Cardiac septum (tissue), 1 donor: ENCODE measurements at regions not wholly inside any gene's neighbourhood (a gene's known extent, or its start where the extent isn't known, plus 50 kb on each side); places are given as distances from the start of the nearest gene placed in this dataset.
"Not testable (repeated sequence)": the region's sequence is repeated elsewhere in the genome, so short reads cannot be mapped to it uniquely, and the experiment has no call there.

Experiments used
- DNase-seq: peaks from one replicate; pipeline ENCODE4 v3.0.0-alpha.2; 2020; ENCODE audit warnings: low spot score
- intact Hi-C: fragments of 100-400 bp; cut with DNase I; formaldehyde crosslinking; loops from one replicate; pipeline ENCODE4 v1.14.0; 2022
- donor health status: DM: no; HTN: no; CAD: no.

DNA sequence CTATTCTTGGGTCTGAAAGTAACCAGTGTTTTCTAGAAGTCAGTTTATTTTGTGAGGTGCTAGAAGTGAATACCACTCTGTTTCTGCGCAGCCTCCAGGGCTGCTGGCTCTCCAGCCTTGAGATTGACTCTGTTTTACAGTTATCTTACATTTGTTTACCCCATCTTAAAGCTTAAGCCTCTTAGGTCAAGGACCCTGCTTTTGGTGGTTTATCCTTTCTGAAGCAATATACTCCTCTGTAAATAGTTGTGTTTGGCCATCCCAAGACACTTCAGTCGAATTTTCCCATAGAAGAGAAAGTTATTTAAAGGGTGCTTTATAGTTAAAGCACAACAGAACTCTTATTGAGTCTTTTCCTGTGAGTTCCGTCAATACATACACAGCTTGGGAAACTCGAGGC lies 190.6 kb upstream of the RSPO3 start:
- DNase-seq: no peak
- intact Hi-C loops: no loop called here

DNA sequence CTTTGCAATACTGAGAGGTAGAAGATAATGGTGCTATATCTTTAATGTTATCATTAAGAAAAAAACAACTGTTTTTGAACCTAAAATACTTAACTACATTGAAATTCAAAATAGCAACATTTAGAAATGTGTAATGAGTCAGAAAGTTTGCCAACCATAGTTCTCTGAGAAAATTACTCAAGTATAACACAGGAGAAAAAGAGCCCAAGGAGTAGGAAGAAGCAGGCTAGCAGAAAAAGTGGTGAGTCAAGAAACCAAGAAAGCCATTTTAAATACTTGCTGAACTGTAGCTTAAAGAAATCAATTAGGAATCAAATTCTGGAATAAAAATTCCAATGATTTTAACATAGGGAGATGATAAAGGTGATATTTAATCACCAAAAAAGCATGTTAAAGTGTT lies 181.0 kb upstream of the RSPO3 start:
- intact Hi-C loops: no loop called here
- DNase-seq: no peak

DNA sequence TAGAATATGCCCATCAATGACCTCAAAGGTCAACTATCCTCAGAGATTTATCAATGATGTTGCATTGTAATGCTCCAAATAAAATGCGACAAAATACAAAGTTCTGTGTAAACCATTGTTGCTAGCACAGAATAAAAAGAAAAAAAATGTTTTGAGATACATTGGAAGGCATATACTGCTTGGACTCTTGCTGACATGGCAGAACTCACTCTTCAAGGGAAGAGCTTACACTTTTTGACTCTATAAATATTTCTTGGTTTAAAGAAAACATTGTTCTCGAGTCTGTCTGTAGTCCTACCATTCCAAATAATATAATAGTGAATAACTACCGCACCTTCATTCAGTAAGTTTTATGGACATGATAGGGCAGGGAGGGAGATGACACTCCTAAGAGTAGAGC lies 178.7 kb upstream of the RSPO3 start:
- intact Hi-C loops: no loop called here
- DNase-seq: no peak

DNA sequence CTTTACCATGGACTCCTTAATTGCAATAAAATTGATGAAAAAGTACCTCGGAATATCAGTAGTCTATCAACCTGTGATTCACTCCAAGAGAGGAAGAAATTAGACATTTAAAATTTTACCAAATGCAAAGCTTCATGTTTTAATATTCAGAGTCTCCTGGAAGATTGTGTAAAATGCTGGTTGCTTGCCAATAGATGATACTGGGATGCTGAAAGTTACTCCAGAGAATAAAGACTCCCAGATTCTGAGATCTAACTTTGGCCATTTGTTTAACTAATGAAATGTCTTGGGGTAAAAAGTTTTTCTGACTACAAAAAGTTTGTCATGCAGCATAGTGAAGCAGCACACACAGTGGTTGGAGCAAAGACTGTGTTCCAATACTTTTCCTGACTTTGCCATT lies 176.7 kb upstream of the RSPO3 start:
- intact Hi-C loops: no loop called here
- DNase-seq: no peak

DNA sequence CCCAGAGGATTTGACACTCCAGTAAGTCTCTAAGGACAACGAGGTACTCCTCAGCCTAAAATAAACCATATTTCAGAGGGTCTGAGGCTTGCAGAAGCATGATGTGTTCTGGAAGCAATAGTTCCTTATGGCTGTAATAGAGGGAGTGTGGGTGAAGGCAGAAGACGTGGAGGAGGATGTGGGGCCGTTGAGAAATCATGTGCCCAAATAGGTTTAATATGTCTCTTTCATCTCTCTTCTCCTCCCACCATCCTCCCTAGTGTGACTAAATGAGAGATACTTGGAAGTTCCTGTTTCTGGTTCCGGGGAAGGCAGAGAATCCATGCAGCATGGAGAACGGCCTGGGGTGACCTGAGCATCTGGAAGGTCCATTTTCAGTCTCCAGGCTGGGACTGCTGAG lies 174.0 kb upstream of the RSPO3 start:
- intact Hi-C loops: no loop called here
- DNase-seq: no peak

DNA sequence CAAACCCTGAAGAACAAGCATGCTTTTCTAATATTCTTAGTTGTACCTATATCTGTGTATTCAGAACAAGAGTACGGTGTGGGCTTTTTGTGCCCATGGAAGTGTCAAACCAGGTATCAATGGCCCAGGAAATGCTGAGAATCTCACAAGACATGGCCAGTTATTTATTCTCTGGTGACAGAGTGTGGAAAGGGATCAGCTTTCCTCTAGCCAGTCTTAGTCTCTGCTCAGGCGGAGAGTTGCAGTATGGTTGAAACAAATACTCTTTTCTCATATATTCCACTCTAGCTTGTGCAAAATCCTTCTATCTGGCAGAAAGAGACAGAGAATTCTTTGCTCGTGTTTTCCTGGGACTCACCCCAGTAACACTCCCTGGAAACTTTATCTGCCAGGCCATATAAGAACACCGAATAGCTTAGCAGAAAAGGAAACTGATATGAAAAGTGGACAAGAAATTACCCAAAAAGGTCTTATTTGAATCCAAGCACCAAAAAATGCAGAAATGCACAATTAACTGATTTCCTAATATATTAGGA lies 173.3 kb upstream of the RSPO3 start:
- DNase-seq: no peak
- intact Hi-C loops: no loop called here

DNA sequence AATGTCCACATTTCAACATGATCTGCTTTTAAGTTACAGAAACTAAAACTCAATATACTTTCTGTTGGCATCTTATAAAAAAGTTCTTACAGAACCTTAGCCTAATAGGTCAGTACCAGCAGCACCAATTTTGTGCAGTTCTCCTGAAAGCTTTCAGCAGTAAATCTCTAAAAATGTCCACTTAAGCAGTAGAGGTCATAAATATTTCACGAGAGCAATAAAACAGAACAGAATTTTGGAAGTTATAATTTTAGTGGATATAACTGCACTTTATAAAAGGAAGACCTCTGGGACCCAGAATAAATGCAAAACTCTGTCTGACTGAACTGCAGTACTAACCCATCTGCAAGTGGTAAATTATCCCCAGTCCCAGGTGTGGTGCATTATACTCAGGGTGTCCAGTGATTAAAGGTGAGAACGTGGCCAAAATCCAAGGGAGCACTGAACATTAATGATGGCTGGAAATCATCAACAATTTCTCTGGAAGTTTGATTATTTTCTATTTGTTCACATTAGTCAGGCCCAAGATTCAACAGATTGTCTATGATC lies 172.6 kb upstream of the RSPO3 start:
- intact Hi-C loops: no loop called here
- DNase-seq: no peak

DNA sequence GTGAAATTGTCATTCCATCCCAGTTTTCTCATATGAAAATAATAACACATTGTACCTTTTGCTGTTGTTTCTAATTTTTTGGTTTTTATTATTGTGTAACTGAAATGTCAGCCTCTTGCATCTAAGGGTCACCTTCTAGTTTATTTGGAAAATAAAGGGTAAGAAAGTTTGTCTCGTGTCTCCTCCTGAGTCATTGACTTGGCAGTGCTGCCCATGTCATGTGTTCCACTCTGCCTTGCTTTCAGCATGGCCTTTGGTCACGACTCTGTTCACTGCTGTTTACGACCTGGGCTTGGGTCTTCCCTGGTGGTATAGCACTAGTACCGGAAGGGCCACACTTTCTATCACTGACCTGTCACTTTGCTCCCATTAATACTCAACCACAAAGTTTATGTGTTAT lies 171.4 kb upstream of the RSPO3 start:
- DNase-seq: no peak
- intact Hi-C loops: no loop called here

DNA sequence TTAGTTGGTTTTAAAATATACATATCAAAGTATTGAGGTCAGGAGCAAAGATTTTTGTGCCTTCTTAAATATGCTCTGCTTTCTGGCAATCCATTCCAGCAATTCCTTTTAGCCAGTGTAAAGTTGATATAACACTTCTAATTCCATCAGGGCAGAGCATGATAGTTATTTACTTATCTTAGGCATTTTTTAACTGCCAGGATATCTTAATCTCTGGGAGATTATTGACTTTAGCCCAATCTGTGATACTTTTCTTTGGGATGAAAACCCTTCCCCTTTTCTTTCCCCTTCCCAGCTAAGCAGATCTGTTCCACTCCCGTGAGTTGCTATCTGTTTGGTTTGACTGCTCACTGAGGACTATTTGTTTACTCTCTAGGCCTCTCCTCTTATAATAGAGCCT lies 168.7 kb upstream of the RSPO3 start:
- DNase-seq: no peak
- intact Hi-C loops: no loop called here

DNA sequence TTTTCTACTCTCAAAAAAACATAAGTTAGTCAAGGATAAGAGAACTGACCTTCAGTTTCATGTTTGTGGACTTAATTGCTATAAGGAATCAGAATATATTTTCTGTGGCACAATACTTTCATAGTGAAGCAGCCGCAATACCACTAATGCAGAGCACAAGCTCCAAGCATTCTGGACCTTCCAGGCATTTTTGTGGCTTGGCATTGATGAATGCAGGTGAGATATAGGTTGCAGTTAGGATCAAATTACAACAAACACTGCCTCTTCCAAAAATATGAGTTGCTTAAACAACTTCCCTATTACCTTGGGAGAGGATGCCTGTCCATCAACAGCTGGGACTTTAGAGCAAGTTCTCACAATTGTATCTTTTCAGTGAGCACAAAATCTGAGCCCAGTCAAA lies 162.8 kb upstream of the RSPO3 start:
- intact Hi-C loops: no loop called here
- DNase-seq: no peak

DNA sequence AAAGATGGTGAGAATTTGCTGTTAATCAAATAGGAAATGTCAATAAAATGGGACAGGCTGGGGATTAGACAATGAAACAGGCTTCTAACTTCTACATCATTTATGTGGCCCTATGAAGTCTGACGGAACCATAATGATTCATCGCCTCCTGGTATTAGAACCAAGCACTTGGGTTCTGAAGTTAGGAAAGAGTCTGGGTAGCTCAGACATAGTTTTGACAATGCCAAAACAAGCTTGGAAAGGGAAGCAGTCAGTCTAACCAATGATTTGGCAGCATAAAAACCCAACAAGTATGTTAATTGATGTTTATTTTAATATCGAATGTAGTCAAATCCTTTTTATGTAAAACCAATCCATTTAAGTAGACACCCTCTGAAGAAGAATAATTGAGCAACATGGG lies 160.8 kb upstream of the RSPO3 start:
- DNase-seq: no peak
- intact Hi-C loops: no loop called here

DNA sequence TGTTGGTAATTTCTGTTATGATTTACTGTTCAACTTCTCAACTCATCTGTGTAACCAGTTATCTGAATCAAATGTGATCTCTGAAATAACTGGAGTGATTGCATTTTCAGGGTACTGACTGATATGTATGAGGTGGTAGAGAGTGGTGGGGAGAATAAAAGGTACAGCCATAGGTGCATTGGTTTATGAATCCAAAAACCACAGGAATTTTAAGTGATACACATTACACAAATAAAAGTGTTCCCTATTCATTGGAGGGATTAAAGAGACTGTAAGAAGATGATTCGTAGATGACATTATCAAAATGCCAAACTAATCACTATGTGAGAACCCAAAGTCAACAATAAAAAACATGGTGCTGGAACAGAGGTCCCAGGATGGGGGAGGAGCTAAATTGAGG lies 158.7 kb upstream of the RSPO3 start:
- intact Hi-C loops: no loop called here
- no peak for DNase-seq

DNA sequence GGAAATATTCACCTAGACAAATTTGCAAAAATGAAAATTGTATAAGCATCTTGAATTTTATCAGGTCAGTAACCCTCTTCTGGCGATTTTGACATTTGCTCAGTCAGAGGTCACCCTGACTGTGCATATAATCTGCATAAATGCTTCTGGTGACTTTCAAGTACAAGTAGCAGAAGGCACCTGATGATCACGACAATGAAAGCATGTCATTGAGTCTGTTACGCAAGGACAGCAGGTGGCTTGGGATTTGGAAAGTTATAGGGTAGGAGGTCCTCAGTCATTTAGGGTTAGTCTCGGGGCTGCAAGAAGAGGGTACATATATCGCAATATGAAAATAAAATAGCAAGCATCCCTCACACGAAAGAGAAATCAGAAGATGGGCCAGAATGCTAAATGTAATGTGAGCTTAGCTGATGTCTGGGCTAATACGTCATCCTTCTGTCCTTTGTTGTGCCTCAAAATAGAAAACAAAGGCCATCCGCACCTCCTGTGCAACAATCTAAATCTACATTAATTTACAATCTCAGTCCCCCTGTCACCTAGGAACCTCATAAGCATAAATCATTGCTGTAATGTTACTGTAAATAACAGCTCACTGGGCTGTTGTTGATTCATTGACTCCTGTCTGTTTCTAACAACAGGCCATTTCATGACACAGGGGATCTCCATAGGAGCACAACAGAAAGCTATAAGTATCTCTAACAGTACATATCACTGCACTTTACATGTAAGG lies 155.2 kb upstream of the RSPO3 start:
- no peak for DNase-seq
- intact Hi-C loops: no loop called here

DNA sequence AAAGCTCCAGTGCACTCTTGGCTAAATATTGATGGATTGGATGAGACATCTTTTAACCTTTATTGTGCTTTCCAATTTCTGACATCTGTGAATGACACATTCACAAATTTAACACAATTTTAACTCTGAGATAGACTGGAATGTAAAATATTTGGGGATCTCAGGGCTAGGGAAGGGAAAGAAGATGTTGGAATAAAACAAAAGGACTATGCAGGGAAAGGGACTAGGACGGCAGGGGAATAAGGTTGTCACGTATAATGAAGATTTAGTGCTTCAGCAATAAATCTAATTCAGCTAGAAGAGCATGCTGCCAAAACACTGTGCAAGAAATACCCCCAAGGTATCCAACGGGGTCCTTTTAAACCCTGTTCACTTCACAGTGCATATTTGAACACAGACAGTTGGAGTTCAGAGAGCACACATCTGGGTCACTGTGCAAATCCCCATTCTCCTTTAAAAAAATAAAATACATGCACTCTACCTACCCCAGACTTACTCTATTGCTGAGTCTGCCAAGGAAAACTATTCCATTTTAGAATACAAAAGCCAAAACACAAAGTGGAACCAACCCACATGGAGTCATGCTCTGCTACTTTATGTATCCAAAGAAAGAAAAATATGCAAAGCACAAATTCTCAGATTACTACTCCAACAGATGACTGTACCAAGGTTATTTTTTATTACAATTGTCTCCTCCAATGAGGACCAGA lies 151.0 kb upstream of the RSPO3 start:
- intact Hi-C loops: no loop called here
- DNase-seq: no peak

DNA sequence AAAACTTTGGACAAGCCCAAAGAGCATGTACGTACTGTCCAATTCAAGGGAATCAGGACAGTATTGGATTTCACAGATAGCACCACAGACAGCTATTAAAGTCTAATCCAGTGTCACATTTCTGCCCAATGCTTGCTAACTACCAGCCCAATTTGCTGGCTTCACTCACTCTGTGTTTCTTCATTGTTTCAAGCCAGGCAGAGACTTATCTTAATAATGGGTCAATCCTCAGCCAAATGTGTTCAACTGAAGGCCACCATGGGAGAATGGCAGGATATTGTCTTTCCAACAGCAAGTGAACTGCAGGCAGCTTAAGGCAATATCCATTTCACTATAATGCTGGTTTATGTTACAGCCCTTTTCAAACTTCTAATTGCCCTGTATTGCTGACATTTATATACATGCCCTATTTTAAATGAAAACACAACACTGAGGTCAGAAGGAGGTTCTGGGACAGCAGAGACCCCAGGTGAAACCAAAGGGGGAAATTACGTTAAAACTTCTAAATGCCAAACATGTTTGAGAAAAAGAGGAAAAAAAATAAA lies 142.1 kb upstream of the RSPO3 start:
- DNase-seq: no peak
- intact Hi-C loops: no loop called here

DNA sequence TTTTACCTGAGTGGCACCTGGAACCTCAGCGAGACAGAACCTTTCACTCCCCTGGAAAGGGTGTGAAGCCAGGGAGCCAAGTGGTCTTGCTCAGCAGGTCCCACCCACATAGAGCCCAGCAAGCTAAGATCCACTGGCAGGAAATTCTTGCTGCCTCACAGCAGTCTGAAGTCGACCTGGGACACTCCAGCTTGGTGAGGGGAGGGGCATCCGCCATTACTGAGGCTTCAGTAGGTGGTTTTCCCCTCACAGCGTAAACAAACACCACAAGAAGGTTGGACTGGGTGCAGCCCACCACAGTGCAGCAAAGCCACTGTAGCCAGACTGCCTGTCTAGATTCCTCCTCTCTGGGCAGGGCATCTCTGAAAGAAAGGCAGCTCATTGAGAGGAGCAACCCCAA lies 134.7 kb upstream of the RSPO3 start:
- DNase-seq: no peak
- intact Hi-C loops: no loop called here

DNA sequence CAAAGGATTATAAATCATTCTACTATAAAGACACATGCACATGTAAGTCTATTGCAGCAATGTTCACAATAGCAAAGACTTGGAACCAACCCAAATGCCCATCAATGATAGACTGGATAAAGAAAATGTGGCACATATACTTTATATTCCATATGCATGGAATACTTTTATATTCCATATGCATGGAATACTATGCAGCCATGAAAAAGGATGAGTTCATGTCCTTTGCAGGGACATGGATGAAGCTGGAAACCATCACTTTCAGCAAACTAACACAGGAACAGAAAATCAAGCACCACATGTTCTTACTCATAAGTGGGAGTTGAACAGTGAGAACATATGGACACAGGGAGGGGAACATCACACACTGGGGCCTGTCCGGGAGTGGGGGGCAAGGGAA lies 130.3 kb upstream of the RSPO3 start:
- DNase-seq, intact Hi-C loops: not testable (repeated sequence)

DNA sequence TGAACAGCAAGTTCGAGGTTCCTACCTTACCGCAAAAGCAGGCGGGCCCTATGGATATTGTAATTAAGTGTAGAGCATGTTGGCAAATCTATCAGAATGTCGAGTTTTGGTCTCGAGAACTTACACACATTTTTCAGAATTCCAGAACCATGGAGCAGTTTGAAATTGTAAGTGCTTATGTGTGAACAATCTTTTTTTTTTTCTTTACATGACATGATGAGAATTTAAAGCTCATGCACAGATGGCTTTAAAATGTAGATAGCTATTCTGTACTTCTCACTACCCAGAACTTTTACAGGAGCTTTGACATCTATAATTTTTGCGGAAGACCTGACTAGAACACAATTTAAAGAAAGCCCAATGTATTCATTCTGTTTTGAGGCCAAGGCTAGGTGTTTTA lies 117.8 kb upstream of the RSPO3 start:
- intact Hi-C loops: no loop called here
- no peak for DNase-seq

DNA sequence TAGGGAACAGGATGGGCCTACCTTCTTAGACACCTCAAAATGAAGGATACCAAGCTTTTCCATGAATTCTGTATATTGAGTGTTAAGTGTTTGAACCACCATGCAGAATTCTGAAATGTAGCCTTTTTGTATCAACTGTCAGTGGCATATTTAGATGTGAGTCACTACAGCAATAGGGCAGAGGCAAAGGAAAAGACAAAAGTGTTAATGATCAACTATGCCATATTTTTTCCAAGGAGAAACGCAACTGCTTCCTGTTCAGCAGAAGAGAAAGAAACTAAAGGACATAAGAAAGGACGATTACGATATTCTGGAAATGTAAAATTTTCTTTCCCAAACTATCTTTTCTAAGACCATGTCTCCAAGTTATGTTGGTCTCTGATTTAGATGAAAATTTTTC lies 104.6 kb upstream of the RSPO3 start:
- intact Hi-C loops: no loop called here
- no peak for DNase-seq

DNA sequence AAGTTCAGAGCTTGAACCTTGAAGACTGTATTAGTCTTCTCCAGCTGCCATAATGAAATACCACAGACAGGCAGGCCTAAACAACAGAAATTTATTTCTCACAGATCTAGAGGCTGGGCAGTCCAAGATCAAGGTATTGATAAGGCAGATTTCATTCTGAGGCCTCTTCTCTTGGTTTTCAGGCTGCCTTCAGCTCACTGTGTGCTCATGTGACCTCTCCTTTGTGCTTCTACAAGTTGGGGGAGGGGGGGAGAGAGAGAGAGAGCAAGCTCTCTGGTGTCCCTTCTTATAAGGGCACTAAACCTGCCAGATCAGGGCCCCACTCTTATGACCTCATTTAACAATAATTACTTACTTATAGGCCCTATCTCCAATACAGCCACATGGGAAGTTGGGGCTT lies 102.6 kb upstream of the RSPO3 start:
- intact Hi-C loops: no loop called here
- no peak for DNase-seq

DNA sequence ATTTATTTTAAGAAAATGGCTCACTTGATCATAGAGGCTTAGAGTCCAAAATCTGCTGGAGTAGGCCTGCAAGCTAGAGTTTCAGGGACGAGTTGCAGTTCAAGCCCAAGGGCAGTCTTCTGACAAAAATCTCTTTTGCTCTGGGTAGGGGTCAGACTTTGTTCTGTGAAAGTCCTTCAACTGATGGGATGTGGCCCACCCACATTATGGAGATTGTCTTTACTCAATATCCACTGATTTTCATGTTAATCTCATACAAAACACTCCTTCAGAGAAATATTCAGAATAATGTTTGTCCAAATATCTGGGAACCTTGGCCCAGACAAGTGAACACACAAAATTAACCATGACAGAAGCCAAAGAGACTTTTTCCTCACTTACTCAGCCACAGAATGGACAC lies 98.6 kb upstream of the RSPO3 start:
- intact Hi-C loops: no loop called here
- no peak for DNase-seq
